Stimulated activated CD4-positive, alpha-beta T cell treated with anti-CD3 and anti-CD28 coated beads, Interleukin-2, amount 100 ng/mL, for 48 hours (primary cell): ENCODE measurements at regions not wholly inside any gene's neighbourhood (a gene's known extent, or its start where the extent isn't known, plus 50 kb on each side); places are given as distances from the start of the nearest gene placed in this dataset.
A peak's percentile ranks its signal among the peaks of the same experiment; 100 is the strongest.
"Not testable (repeated sequence)": the region's sequence is repeated elsewhere in the genome, so short reads cannot be mapped to it uniquely, and the experiment has no call there.

Experiments
- DNase-seq, 2 donors: peaks; one replicate each; pipeline ENCODE4 v3.0.0-alpha.2; 2020

GRCh38 chr13:106088085-106088484 lies 447.4 kb downstream of the EFNB2 start:
- no peak for DNase-seq

DNA sequence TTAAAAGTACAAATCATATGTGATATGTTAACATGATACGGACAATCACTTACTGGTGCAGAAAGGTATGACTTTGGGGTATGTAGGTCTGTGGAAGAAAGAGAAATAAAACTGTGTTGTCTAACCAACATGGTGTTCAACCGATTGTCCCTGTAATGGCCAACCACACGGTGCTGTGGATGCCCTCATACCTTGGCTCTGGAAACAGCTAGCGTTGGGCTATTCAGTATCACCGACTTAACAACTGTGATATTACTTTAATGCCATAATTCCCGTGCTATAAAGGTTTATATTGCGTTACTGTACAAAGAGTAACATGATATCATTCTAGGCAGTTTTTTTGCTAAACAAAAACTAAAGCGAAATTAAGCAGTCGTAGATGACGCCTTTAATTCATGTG lies 448.3 kb downstream of the EFNB2 start:
- no peak for DNase-seq

- peak in 1 of 2 donors; percentile 2 for DNase-seq
These were observed 451.7 kb downstream of the EFNB2 start for GRCh38 chr13:106083620-106084350.

DNA sequence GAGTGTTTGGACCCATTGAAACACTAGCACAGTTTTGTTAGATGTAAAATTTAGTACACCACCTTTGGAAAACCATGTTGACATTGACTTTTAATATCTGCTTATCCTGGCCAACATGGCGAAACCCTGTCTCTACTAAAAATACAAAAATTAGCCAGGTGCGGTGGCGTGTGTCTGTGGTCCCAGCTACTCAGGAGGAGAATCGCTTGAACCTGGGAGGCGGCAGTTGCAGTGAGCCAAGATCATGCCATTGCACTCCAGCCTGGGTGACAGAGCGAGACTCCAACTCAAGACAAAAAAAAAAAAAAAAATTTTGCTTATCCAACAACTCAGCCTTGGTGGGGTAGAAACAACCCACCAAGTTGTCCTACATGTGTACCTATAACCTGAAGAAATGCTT lies 454.2 kb downstream of the EFNB2 start:
- DNase-seq = not testable (repeated sequence)

GRCh38 chr13:106078191-106078590 lies 457.3 kb downstream of the EFNB2 start:
- DNase-seq = no peak

DNA sequence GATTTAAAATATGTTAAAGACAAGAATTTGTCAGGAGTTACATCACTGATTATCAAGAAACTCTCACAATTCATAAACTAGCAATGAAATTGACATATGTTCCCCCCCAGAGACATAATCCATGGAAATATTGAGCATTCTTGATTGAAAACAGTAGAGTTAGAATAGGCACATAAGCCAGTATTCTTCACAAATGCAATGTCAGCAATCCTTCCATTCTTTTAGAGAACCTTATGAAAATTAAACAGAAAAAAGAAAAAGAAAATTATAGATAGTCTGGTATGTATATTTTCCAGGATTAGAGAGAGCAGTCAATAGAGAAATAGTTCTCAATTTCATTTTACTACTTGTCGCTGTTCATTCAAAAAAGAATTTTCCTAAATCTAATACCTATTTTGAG lies 458.4 kb downstream of the EFNB2 start:
- no peak for DNase-seq

GRCh38 chr13:106072014-106072413 lies 463.4 kb downstream of the EFNB2 start:
- no peak for DNase-seq

GRCh38 chr13:106063591-106064313 lies 471.7 kb downstream of the EFNB2 start:
- DNase-seq = no peak

GRCh38 chr13:106061781-106062180 lies 473.7 kb downstream of the EFNB2 start:
- DNase-seq = no peak

GRCh38 chr13:106056851-106057250 lies 478.6 kb downstream of the EFNB2 start:
- DNase-seq = no peak

- no peak for DNase-seq
These were observed 483.2 kb downstream of the EFNB2 start for GRCh38 chr13:106052200-106052767.

DNA sequence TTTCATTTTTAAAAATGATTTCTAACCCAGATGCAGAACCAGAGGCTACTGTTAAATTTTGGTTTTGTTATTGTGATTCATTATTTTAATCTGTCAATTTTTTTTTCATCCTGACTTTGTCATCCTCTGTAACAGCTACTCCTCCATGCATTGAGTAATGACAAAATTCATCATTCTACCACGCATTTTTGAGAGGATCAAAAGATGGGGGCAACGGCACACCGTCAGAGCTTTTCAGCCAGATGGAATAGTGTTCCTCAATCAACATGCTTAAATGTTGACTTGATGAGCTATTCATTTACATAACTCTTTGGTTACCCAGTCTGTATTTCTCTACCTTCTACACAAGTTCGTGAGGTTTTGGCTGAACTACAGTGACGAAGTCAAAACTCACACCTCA lies 486.3 kb downstream of the EFNB2 start:
- DNase-seq = no peak

DNA sequence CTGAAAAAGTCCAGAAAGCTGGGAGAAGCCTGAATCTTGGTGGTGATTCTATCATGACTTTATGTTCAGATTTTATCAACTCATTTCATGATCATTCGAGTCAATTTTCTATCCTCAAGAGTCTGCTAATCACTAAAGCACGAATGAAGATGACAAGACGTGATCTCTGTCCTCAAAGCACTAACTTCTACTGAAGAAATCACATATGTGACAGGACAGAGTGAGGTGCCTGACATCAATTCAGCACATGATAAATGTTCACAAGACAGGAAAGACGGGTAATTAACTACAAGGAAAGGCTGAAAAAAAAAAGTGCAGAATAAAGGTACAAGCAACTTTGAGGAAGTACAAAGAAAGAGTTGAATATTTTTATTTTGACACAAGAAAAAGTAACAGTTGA lies 487.1 kb downstream of the EFNB2 start:
- no peak for DNase-seq

DNA sequence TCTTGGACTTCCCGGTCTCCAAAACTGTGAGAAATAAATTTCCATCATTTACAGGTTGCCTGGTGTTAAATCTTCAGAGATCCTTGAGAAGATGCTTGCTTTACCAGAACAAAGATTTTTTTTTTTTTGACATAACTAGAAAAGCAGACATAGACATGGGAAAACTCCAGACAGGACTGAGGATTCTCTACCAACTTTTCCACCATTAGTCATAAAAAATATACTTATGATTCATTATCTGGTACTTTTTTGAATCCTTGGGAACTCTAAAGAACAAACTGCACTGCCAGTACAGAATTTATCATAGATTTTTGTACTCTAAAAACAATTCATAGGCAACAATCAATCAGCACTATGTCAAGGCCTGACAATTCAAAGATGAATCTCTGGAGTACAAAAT lies 487.6 kb downstream of the EFNB2 start:
- DNase-seq = no peak

DNA sequence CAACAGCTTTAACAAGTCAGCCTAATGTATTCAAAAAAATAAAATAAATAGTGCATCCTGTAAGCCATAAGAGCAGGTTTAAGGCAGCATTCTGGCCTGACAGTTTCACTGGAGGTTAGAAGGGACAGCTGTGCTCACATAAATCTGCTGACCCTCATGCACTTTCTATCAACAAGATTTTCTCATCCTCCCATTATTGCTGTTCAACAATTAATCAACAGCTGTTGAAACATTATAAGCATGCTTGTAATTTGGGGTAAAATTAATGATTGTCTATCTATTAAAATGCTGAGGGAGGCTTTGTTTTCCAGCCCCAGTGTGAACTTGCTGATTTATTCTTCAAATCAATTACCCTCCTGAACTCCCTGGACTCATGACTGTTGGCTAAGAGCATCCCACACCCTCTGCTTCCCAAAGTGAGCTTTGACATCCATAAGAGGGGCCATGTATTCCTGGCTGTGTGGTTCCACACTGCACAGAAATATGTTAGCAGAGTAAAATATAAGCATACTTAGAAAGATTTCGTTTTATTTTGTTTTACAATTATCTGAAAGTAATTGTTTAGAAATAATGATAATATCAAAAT lies 492.4 kb downstream of the EFNB2 start:
- no peak for DNase-seq

- DNase-seq = no peak
These were observed 494.0 kb downstream of the EFNB2 start for GRCh38 chr13:106041445-106041844.

- DNase-seq = no peak
These were observed 496.7 kb downstream of the EFNB2 start for GRCh38 chr13:106038752-106039151.

DNA sequence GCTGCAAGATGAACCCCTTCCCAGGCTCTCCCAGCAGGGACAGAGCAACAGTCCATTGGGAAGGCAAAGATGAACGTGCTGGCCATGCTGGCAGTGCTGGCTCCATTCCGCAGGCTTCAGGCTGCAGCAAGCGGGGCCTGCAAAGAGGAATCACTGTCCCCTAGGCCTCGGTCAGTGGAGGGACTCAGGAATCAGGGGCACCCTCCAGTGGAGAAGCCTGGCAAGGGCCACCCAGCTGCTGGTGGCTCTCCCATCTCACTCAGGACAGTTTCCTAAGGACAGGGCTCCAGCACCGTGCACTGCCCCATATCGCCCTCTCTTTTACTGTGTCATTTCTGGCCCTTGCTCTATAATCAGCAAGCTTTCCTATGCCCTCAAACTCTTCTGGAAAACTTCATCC lies 498.6 kb downstream of the EFNB2 start:
- DNase-seq = no peak

DNA sequence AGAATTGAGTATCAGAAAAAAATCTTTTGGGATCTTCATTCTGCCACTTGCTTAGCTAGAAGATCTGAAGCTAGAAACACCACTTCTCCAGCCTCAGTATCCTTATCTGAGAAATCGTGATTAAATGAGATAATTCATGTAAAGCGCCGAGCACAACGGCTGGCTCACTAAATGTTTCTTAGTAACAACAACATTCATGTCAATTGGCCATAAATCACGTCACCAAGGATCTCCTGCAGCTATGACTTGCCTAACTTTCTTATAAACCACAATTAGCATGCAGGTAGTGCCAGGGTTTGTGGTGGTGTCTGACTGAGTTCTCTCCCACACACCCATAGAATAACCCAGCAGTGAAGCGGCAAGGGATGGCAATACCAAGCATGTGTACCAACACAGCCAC lies 501.3 kb downstream of the EFNB2 start:
- DNase-seq = no peak

GRCh38 chr13:106033659-106034058 lies 501.8 kb downstream of the EFNB2 start:
- DNase-seq = no peak

- DNase-seq = no peak
These were observed 503.0 kb downstream of the EFNB2 start for GRCh38 chr13:106032441-106032840.

GRCh38 chr13:106029676-106030290 lies 505.7 kb downstream of the EFNB2 start:
- no peak for DNase-seq

DNA sequence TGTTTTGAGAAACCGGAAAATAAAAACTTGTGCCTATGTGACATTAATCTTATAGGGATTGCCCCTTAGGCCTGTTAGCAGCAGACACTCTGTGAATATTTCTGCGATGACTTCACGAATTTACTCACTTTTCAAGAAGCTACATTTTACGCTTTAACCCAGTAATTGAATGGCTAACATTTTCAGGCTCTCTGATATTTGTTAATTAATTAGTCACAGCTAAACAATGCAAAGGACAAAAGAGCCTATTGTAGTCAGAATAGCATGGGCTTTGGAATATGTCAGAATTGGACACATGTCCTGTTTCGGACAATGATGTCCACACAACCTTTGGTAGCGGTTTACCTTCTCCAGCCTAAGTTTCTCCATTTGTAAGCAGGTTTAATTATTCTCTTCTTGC lies 506.6 kb downstream of the EFNB2 start:
- no peak for DNase-seq
